Endothelial cell (in vitro differentiated cells): ENCODE measurements at regions not wholly inside any gene's neighbourhood (a gene's known extent, or its start where the extent isn't known, plus 50 kb on each side); places are given as distances from the start of the nearest gene placed in this dataset.

Experiments used
- DNase-seq: peaks from one replicate; pipeline ENCODE4 v3.0.0; 2021; ENCODE audit warnings: low spot score
- H3K27ac Mint-ChIP-seq: one replicate; pipeline ENCODE4 v1.8.0; 2021; ENCODE audit warnings: mixed read lengths, inconsistent platforms; ENCODE audit not compliant: unreplicated experiment
- H3K27me3 Mint-ChIP-seq: one replicate; pipeline ENCODE4 v1.8.0; 2021; ENCODE audit warnings: mild to moderate bottlenecking, moderate library complexity, mixed read lengths, inconsistent platforms; ENCODE audit not compliant: unreplicated experiment
- H3K36me3 Mint-ChIP-seq: one replicate; pipeline ENCODE4 v1.8.0; 2021; ENCODE audit warnings: mild to moderate bottlenecking, low read depth, mixed read lengths, inconsistent platforms; ENCODE audit not compliant: unreplicated experiment
- H3K4me1 Mint-ChIP-seq: one replicate; pipeline ENCODE4 v1.8.0; 2021; ENCODE audit warnings: mild to moderate bottlenecking, mixed read lengths, inconsistent platforms; ENCODE audit not compliant: unreplicated experiment
- H3K4me3 Mint-ChIP-seq: one replicate; pipeline ENCODE4 v1.8.0; 2021; ENCODE audit warnings: mild to moderate bottlenecking, mixed read lengths, inconsistent platforms; ENCODE audit not compliant: unreplicated experiment
- H3K9me3 Mint-ChIP-seq: one replicate; pipeline ENCODE4 v1.8.0; 2021; ENCODE audit warnings: mixed read lengths, inconsistent platforms; ENCODE audit not compliant: unreplicated experiment
- CTCF ChIP-seq: fragments of 200-600 bp; sonication (generic); IDR thresholded peaks from one replicate; pipeline ENCODE4 v1.5.0; 2021; ENCODE audit warnings: antibody characterized with exemption; ENCODE audit not compliant: unreplicated experiment

GRCh38 chr7:3244241-3244814, 56.7 kb upstream of the SDK1 start:
- Mint-ChIP-seq H3K9me3 (no peaks in the 10 kb centered on the region), H3K4me3 (no peak overlapping the region), H3K4me1 (no peaks in the 10 kb centered on the region), H3K27ac (no peak overlapping the region), H3K36me3 (no peaks in the 10 kb centered on the region), H3K27me3 (no peaks in the 10 kb centered on the region)
- no peak for TF ChIP-seq CTCF
- DNase-seq: no peak

DNA sequence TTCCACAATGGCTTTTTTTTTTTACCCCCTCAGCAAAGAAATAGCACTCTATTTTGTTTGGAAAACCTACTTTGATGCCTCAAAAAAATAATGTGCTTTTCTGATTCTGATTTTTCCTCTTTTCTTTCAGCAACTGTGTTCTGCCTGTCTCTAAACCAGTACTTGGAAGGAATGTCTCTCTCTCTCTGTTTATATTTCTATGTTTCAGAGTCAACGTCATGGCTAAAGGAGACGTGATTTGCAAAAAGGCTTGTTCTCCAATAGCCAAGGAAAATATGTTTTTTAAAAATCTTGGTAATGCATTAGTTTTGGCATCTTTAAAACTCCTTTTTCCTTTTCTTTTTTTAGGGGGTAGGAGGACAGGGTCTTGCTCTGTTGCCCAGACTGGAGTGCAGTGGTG, 56.0 kb upstream of the SDK1 start:
- DNase-seq: no peak
- no peak overlapping the region for H3K27ac Mint-ChIP-seq
- H3K9me3 Mint-ChIP-seq: no peaks in the 10 kb centered on the region
- no peaks in the 10 kb centered on the region for H3K36me3 Mint-ChIP-seq
- H3K4me3 Mint-ChIP-seq: no peak overlapping the region
- TF ChIP-seq CTCF: no peak
- no peaks in the 10 kb centered on the region for H3K27me3 Mint-ChIP-seq
- no peaks in the 10 kb centered on the region for H3K4me1 Mint-ChIP-seq

- H3K27me3 Mint-ChIP-seq: no peaks in the 10 kb centered on the region
- TF ChIP-seq CTCF: no peak
- no peaks in the 10 kb centered on the region for H3K36me3 Mint-ChIP-seq
- no peak for DNase-seq
- H3K4me1 Mint-ChIP-seq: no peaks in the 10 kb centered on the region
- no peaks in the 10 kb centered on the region for H3K9me3 Mint-ChIP-seq
- H3K4me3 Mint-ChIP-seq: no peak overlapping the region
- no peak overlapping the region for H3K27ac Mint-ChIP-seq
These were observed 55.3 kb upstream of the SDK1 start for GRCh38 chr7:3245721-3246120.

DNA sequence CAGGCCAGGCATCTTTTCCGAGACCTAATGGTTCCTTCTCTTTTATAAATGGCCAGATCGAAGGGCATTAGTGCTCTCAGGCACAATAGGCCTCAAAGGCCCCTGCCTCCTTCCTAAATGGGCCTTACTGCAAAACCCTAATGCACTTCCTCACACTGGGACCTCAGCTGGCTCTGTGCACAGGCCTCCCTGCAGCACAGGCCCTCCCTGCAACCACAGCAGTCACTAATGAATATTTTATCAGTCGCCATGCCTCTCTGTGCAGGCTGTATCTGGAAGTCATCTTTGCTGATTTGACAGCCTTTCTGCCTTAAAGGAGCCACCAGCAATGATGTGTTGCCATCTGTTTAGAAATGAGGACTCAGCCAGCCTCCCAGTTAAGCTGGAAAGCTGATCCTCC, 54.9 kb upstream of the SDK1 start:
- Mint-ChIP-seq H3K36me3 (no peaks in the 10 kb centered on the region), H3K4me3 (no peak overlapping the region), H3K27me3 (no peaks in the 10 kb centered on the region), H3K27ac (no peak overlapping the region), H3K4me1 (no peaks in the 10 kb centered on the region), H3K9me3 (no peaks in the 10 kb centered on the region)
- TF ChIP-seq CTCF: no peak
- DNase-seq: no peak

DNA sequence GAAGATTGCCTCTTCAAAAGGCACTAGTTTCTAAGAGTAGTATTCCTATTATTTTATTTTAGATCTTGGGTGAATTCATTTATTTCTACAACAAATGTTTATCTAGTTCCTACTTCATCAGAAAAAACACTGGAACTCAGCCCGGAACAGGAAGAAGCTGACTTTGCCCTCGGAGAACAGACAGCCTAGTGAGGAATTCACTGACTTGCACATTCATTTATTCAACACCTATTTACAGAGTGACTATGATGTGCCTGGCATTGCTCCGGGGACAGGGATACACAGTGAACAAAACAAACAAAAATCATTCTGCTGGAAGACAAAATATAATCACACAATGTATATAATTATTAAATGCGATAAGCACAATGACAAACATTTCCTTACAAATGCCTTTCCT, 54.4 kb upstream of the SDK1 start:
- no peak for DNase-seq
- H3K4me1 Mint-ChIP-seq: no peaks in the 10 kb centered on the region
- TF ChIP-seq CTCF: no peak
- H3K9me3 Mint-ChIP-seq: no peaks in the 10 kb centered on the region
- H3K27ac Mint-ChIP-seq: no peak overlapping the region
- H3K4me3 Mint-ChIP-seq: no peak overlapping the region
- no peaks in the 10 kb centered on the region for H3K36me3 Mint-ChIP-seq
- H3K27me3 Mint-ChIP-seq: no peaks in the 10 kb centered on the region
